ENCODE measurements at regions not wholly inside any gene's neighbourhood (a gene's known extent, or its start where the extent isn't known, plus 50 kb on each side); places are given as distances from the start of the nearest gene placed in this dataset.

GRCh38 chr21:28113718-28114117 is 879.0 kb downstream of the LTN1 start:
- TF ChIP-seq EZH2 (IDR thresholded peaks at IDR 0.05) (no peak), CTCF (IDR thresholded peaks at IDR 0.05) (no peak), EZH2phosphoT487 (IDR thresholded peaks at IDR 0.05) (no peak)
- Mint-ChIP-seq H3K36me3 (no peaks in the 10 kb centered on the region), H3K27ac (no peak overlapping the region), H3K4me3 (no peak overlapping the region), H3K4me1 (peaks cover 11% of the 10 kb centered on the region), H3K9me3 (no peaks in the 10 kb centered on the region), H3K27me3 (ENCODE audit: insufficient read depth, low read depth) (peaks cover 4% of the 10 kb centered on the region)
- Histone ChIP-seq H3F3A (ENCODE audit: low read depth) (no peaks in the 10 kb centered on the region), H3K27ac (no peak overlapping the region), H4K20me1 (ENCODE audit: low read depth) (no peaks in the 10 kb centered on the region), H2AFZ (replicated peaks) (no peak overlapping the region), H3K79me2 (ENCODE audit: low read depth) (no peaks in the 10 kb centered on the region), H3K36me3 (no peaks in the 10 kb centered on the region), H3K4me3 (no peak overlapping the region), H3K9ac (no peak overlapping the region), H3K4me2 (no peak overlapping the region), H3K4me1 (no peaks in the 10 kb centered on the region), H3K27me3 (no peaks in the 10 kb centered on the region), H3K9me3 (ENCODE audit: low read depth) (no peaks in the 10 kb centered on the region)
- DNase-seq (ENCODE audit: low spot score), result no peak

- Mint-ChIP-seq H3K4me1 (peaks cover 11% of the 10 kb centered on the region), H3K36me3 (no peaks in the 10 kb centered on the region), H3K9me3 (no peaks in the 10 kb centered on the region), H3K4me3 (no peak overlapping the region), H3K27ac (no peak overlapping the region), H3K27me3 (ENCODE audit: insufficient read depth, low read depth) (peaks cover 4% of the 10 kb centered on the region)
- H3K27me3 ChIP-seq, result no peaks in the 10 kb centered on the region
- TF ChIP-seq EZH2 (IDR thresholded peaks at IDR 0.05), result no peak
- no peak for TF ChIP-seq EZH2phosphoT487 (IDR thresholded peaks at IDR 0.05)
- no peak for TF ChIP-seq CTCF (IDR thresholded peaks at IDR 0.05)
- H4K20me1 ChIP-seq (ENCODE audit: low read depth), result no peaks in the 10 kb centered on the region
- H3F3A ChIP-seq (ENCODE audit: low read depth), result no peaks in the 10 kb centered on the region
- H3K9ac ChIP-seq, result no peak overlapping the region
- no peak overlapping the region for H3K4me3 ChIP-seq
- no peaks in the 10 kb centered on the region for H3K36me3 ChIP-seq
- H3K27ac ChIP-seq, result no peak overlapping the region
- no peak overlapping the region for H3K4me2 ChIP-seq
- DNase-seq (ENCODE audit: low spot score), result no peak
- no peaks in the 10 kb centered on the region for H3K79me2 ChIP-seq (ENCODE audit: low read depth)
- H3K4me1 ChIP-seq, result no peaks in the 10 kb centered on the region
- H2AFZ ChIP-seq (replicated peaks), result no peak overlapping the region
- no peaks in the 10 kb centered on the region for H3K9me3 ChIP-seq (ENCODE audit: low read depth)
These were observed 880.2 kb downstream of the LTN1 start for GRCh38 chr21:28112511-28112910.

GRCh38 chr21:28111151-28111619 is 881.5 kb downstream of the LTN1 start:
- peaks cover 11% of the 10 kb centered on the region for H3K4me1 Mint-ChIP-seq
- TF ChIP-seq EZH2phosphoT487 (IDR thresholded peaks at IDR 0.05), result no peak
- TF ChIP-seq CTCF (IDR thresholded peaks at IDR 0.05), result no peak
- TF ChIP-seq EZH2 (IDR thresholded peaks at IDR 0.05), result no peak
- no peak overlapping the region for H3K4me3 Mint-ChIP-seq
- no peaks in the 10 kb centered on the region for H3K27me3 ChIP-seq
- DNase-seq (ENCODE audit: low spot score), result no peak
- no peak overlapping the region for H3K27ac ChIP-seq
- H3K4me1 ChIP-seq, result no peaks in the 10 kb centered on the region
- no peaks in the 10 kb centered on the region for H3K36me3 ChIP-seq
- H3K4me2 ChIP-seq, result no peak overlapping the region
- peak overlapping the region; percentile 53 for H3K27ac Mint-ChIP-seq
- H4K20me1 ChIP-seq (ENCODE audit: low read depth), result no peaks in the 10 kb centered on the region
- H3K27me3 Mint-ChIP-seq (ENCODE audit: insufficient read depth, low read depth), result peaks cover 4% of the 10 kb centered on the region
- H3K4me3 ChIP-seq, result no peak overlapping the region
- no peak overlapping the region for H2AFZ ChIP-seq (replicated peaks)
- no peaks in the 10 kb centered on the region for H3K9me3 Mint-ChIP-seq
- no peak overlapping the region for H3K9ac ChIP-seq
- no peaks in the 10 kb centered on the region for H3K79me2 ChIP-seq (ENCODE audit: low read depth)
- H3K36me3 Mint-ChIP-seq, result no peaks in the 10 kb centered on the region
- no peaks in the 10 kb centered on the region for H3F3A ChIP-seq (ENCODE audit: low read depth)
- no peaks in the 10 kb centered on the region for H3K9me3 ChIP-seq (ENCODE audit: low read depth)
